ENCODE measurements at regions not wholly inside any gene's neighbourhood (a gene's known extent, or its start where the extent isn't known, plus 50 kb on each side); places are given as distances from the start of the nearest gene placed in this dataset.

- DNase-seq = no peak
Observed at GRCh38 chr5:132130918-132131715, 57.5 kb downstream of the CSF2 start.

GRCh38 chr5:132132138-132132537 is 58.5 kb downstream of the CSF2 start:
- DNase-seq = no peak

GRCh38 chr5:132134384-132134783 is 60.8 kb downstream of the CSF2 start:
- DNase-seq = peak; percentile 8 to 52 (median 25)

- no peak for DNase-seq
Observed at GRCh38 chr5:132136906-132137305, 63.3 kb downstream of the CSF2 start.

- DNase-seq = no peak
Observed at GRCh38 chr5:132138260-132138659, 64.7 kb downstream of the CSF2 start.
